Jurkat, Clone E6-1 (cell line): ENCODE measurements at regions not wholly inside any gene's neighbourhood (a gene's known extent, or its start where the extent isn't known, plus 50 kb on each side); places are given as distances from the start of the nearest gene placed in this dataset.
"Not testable (repeated sequence)": the region's sequence is repeated elsewhere in the genome, so short reads cannot be mapped to it uniquely, and the experiment has no call there.

Experiments
- DNase-seq: peaks from one replicate; pipeline ENCODE4 v3.0.0-alpha.2; 2011; ENCODE audit warnings: low read depth, low spot score
- H3K4me3 ChIP-seq: 2 replicates; pipeline ENCODE4 v1.5.1; 2011; ENCODE audit warnings: mild to moderate bottlenecking, low read length, control low read depth, moderate library complexity

DNA sequence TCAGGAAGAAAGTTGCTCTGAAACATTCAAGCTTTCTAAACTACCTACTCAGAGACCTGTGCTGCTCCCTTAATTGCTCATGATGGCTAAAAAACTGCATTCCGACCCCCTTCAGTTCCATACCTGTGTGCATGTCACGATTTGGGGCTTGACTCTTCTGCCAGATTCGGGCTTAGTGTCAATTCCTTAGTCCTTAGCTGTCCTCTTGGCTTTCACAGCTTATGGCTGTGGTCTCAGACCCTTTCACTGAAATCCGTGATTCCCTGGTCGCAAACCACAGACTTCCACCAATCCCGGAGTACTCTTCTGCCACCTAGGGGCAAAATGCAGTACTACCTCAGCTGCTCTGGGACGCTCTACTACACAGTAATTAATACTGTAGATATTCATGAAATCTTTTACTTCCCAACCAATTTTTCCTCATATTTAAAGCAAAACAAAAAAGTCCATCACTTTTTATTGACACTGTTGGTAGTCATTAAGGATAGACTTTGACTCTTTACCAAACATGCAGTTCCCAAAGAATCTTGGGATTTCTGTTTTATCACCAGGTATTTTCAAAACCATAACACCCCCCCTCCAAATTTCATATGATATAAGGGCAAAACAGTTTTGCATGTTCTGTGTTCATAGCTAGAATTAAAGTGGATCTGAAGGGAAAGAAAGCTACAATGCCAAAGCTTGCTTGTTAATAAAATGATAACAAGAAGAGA, 617.4 kb downstream of the SLCO4C1 start:
- no peak overlapping the region for H3K4me3 ChIP-seq
- peak; percentile 26 for DNase-seq

DNA sequence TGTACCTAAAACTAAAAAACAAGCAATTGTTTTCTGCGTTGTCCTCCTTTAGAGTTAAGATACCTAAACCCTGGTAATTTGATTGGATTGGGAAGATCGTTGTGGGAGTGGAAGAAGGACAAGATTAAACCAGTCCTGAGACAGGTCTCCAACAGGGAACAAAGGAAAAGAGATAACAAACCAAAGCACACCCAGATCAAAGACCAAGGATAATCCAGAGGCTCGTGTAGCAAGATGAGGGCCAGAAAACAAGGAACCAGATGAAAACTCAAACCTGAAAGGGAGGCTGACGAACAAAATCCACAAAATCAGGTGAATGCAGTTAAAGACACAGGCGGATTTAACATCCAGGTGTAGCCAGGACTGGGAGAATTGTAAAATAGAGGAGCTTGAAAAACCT, 618.1 kb downstream of the SLCO4C1 start:
- no peak overlapping the region for H3K4me3 ChIP-seq
- DNase-seq = no peak

DNA sequence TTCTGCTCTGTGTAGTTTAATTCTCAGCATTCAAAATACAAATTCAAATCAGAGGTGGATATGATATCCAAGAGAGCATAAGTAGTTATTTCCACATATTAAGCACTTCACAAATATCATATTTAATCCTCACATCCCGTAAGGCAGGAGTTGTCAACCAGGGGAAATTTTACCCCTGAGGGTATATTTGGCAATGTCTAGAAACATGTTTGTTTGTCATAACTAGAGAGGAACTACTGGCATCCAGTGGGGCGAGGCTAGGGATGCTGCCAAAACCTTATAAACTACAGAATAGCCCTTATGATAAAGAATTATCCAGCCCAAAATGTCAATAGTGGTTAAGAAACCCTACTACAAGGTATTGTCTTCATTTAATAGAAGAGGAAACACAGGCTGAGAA, 619.4 kb downstream of the SLCO4C1 start:
- no peak overlapping the region for H3K4me3 ChIP-seq
- DNase-seq = no peak

DNA sequence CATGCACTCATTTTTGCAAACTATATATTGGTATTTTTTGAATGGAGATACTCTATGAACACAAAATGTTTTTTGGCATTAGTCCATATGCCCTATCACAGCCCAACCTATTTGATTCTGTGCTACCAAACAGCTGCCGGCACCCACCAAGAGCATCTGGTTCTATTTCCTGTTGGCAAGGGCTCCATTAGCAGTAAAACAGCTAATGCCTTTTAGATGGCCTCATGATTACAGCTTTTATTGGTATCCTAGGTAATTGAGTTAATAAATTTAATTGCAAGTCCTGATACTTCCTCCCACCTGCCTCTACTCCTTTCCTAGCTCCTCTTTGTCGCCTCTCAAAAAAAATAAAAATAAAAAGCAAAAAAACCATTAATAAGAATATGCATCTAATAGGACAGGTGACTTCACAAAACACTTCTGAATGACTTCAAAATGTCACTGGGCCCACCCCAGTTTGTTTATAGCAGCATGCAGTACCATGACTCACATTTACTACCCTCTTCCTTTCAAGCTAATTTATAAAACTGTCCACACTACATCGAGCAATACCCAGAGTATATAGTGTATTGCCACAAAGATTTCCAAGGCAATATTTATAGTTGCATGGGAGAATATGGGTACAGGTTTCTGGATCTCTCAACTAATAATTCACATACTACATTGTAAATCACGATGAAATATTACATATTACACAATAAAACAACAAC, 620.4 kb downstream of the SLCO4C1 start:
- no peak overlapping the region for H3K4me3 ChIP-seq
- no peak for DNase-seq

DNA sequence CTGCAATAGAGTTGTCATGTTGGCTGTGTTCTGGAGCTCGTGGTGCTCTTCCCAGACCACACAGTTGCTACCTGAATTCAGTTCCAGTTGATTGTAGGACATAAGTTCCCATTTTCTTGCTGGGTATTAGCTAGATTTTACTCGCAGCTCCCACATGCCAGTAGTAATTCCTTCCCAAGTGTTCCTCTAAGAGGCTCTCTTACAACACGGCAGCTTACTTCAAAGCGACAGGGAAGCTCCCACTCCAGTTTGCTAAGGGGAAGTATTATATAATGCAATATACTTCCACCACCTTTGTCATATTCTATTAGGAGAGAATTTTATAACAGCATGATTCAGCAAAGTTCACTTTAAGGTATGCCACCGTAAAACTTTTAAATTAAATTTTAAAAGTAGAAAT, 623.0 kb downstream of the SLCO4C1 start:
- H3K4me3 ChIP-seq = no peak overlapping the region
- DNase-seq = no peak

DNA sequence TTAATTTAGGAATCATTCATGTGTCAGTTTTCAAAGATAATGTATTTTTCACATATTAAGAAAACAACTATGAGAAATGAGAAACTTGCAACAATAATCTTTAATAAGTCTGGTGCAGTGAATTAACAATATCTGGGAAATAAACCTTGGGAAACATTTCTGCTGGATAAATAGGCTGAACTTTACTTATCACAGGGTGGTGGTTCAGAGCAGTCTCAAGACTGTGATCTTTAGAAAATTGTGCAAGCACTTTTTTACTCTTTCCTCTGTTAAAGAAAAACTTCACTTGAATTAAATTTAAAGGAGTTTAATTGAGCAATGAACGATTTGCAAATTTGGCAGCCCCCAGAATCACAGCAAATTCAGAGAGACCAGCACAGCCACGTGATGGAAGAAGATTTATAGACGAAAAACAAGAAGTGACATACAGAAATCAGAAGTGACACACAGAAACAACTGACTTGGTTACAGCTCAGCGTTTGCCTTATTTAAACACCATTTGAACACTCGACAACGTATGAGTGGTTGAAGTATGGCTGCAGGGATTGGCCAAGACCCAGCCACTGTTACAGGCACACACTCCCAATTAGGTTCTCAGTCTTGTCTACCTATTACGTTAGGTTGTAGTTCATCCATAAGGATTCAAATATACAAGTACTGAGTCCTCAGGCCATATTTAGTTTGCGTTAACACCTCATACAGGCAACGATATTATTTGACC, 631.9 kb downstream of the SLCO4C1 start:
- no peak overlapping the region for H3K4me3 ChIP-seq
- no peak for DNase-seq

DNA sequence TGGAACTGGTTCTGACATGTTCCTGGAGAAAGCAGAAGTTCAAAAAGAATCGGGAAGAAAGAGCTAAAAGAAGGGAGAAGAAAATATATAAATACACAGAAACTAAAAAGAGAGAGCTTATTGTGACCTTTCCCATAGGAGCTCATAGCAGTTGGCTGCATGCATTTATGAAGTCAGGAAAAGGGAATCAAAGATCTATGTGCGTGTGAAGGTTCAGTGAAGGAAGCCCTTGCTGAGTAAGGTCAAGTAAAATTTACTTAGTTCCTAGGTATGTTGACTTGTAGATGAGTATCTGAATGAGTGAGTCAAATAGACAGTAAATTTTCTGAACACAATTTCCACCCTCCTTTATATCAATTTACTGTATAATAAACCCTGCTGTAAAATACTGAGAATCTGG, 632.5 kb downstream of the SLCO4C1 start:
- H3K4me3 ChIP-seq = no peak overlapping the region
- no peak for DNase-seq

DNA sequence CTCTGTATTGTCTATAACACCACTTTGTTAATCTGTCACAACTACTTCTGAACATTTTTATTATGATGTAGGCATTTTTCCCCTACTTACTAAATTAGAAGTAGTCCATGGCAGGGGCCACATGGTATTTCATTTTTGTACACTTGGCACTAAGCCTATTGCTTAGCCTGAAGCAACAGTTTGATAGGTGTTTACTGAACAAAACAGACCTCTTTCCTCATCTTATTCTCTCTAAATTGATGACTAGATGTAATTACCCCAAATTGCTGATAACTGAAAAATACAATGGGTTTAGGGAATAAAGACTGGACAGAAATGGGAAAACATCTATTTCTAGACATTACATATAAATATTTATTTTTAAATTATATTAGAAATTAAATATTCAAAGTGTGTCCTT, 633.8 kb downstream of the SLCO4C1 start:
- H3K4me3 ChIP-seq = no peak overlapping the region
- no peak for DNase-seq

DNA sequence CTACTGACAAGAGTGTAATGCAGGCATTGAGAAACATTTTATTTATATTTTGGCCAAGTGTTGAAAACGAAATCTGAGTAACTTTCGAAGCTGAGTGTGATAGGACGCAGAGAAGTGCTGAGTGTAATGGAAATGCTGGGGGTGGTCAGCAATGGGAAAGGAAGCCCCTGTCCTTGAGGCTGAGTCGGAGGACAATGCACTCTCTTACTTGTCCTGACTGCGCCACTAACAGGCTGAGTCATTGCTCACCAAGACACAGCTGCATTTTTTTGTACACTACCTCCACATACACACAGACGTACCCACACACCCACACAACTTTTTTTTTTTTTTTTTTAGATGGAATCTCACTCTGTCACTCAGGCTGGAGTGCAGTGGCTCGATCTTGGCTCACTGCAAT, 637.7 kb downstream of the SLCO4C1 start:
- H3K4me3 ChIP-seq = no peak overlapping the region
- DNase-seq = no peak

DNA sequence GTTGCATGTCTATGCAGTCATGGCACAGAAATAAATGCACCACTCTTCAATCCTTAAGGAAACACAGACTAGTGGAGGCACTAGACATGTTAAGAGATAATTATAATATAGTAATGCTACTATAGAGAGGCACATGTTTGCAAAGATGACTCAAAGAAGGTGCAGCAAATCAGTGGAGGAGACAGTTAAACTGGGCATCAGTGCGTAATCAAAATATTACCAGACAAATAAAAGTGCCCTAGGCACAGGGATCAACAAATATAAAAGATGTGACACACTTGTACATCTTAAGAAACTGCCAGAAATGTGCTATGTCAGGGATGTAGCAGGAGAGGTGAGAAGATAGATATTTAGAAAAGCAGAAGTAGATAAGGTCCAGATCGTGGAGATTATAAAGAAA, 642.1 kb downstream of the SLCO4C1 start:
- no peak overlapping the region for H3K4me3 ChIP-seq
- no peak for DNase-seq

DNA sequence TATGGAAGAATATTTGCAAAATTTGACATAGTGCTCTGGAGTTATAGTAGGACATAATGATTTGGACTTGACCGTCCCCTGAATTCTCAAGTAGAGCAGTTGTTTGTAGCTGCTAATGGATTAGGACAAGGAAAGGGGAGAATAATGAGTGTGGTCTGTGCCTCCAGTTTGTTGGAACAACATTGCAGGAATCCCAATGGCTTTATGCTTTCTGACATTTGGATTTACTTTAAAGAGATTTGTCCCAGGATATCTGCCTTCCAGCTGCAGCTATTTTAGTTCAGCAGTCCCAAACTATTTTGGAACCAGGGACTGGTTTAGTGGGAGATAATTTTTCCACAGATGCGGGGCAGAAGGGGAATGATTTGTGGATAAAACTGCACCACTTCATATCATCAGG, 648.2 kb downstream of the SLCO4C1 start:
- no peak overlapping the region for H3K4me3 ChIP-seq
- DNase-seq = no peak

DNA sequence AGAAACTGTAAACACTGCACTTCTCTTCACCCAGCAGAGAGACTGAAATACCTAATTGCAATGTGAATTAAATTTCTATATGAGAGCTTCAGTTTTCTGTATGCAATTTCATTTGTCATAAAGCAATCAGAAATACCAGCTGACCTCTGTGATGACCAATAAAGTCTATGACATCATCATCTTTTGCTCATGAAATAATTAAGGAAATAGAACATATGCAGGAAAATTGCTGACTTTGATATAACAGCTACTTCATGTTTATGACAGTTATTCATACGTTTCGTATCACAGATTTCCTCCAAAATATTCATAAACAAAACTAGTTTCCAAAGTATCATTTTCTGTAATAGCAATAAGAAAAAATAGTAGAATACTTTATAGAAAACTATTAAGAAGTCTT, 652.3 kb downstream of the SLCO4C1 start:
- H3K4me3 ChIP-seq = no peak overlapping the region
- no peak for DNase-seq

DNA sequence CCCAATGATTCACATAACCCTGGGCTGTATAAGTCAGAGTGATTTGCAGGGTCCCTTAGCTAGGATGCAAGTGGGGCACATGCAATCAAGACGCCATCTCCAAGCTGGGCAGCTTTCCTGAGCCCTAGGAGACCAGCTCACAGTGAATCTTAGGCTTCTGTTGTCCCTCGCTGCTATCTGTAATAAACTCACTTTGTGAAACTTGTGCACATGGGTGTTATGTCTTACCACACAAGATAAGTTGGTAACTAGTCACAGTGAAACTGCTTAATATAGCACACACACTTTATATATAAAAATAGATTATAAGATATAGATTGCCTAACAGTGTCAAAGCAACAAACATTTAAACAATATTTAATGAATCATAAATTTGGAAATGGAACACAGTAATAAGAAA, 658.5 kb downstream of the SLCO4C1 start:
- no peak for DNase-seq
- no peak overlapping the region for H3K4me3 ChIP-seq

DNA sequence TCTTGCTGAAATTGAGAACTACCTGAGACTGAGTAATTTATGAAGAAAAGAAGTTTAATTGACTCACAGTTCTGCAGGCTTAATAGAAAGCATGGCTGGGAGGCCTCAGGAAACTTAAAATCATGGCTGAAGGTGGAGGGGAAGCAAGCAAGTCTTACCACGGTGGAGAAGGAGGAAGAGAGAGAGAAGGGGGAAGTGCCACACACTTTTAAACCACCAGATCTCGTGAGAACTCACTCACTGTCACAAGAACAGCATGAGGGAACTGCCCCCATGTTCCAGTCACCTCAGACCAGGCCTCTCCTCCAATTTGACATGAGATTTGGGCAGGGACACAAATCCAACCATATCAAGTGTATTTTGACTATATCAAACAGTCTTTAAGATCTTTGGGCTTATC, 668.3 kb downstream of the SLCO4C1 start:
- not testable (repeated sequence) for H3K4me3 ChIP-seq, DNase-seq

DNA sequence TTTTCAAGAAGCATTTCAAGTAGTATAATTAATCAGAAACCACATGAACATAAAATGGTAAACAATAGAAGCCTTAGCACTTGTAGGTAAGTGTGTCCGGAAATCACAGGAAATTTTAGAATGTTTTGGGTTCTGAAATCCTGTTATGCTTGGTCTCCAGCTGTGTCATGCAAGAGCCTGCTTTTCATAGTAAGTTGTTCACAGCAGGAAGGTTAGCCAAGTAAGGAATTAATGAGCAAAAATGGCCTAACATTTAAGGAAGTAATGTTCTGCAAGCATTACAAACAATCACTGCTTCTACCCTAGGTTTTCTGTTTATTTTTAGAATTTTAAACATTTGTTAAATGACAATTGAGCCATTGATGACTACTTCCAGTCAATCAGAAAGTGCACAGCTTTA, 669.5 kb downstream of the SLCO4C1 start:
- no peak overlapping the region for H3K4me3 ChIP-seq
- no peak for DNase-seq

DNA sequence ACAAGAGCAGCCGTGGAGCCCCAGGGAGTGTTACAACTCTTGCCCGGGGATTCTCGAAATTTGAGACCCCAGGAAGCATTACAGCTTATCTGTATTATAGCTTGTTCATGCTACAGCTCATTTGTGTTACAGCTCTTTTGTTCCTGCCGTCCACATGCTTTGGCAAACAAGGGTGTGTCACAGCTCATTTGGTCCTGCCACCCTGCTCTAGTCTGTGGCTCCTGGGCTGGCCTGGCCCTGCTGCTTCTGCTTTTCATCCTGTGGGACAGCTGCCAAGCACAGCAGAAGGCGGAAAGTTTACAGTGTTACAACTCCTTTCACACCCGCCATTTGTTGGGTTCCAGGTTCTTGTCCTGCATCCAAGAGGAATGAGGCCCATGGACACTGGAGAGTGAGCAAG, 685.0 kb downstream of the SLCO4C1 start:
- no peak for DNase-seq
- no peak overlapping the region for H3K4me3 ChIP-seq

DNA sequence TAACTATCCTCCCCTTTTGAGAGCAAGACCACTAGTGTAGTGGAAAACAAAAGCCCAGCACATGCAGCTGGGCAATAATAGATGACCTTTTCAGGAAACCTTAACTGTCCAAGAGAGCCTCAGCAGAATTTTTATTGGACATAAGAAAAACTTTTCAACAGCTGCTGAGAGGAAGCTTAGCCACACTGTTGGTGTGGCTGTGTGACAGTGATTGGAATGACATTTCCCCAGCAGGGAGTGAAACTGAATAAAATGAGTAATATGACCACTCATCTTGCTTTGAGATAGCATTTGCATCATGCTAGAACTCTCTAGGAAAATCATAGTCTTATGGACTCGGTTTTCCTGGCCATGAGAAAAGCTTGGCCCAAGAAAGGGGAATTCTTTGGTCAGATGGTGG, 687.8 kb downstream of the SLCO4C1 start:
- no peak overlapping the region for H3K4me3 ChIP-seq
- no peak for DNase-seq

DNA sequence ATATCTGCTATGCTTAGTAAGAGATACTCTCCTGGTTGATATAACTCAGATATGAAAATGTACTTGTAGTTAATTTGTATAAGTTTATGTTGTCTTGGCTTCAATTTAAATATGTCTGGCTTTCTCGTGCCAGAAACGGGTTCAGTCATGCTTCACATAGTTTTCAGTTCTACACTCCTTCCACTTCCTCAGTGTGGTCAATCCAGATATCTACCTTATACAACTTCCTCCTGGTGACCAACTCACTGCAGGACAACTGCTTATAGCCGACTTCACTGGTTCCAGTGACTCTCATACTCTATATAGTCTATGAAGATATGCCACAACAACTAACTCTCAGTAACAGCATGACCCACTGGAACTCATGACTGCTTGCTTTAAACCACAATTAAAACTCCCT, 690.4 kb downstream of the SLCO4C1 start:
- no peak for DNase-seq
- H3K4me3 ChIP-seq = no peak overlapping the region

DNA sequence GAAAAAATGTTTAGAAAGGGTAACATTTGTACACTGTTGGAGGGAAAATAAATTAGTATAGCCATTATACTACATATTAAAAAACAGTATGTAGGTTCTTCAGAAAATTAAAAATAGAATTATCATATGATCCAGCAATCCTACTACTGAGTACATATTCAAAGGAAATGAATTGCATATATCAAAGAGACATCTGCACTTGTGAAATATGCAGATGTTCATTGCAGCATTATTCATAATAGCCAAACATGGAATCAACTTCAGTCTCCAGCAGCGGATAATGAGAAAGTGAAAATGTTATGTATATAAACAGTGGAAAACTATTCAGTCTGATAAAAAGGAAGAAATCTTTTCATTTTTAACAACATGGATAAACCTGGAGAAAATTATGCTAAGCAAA, 695.5 kb downstream of the SLCO4C1 start:
- H3K4me3 ChIP-seq = no peak overlapping the region
- DNase-seq = no peak

DNA sequence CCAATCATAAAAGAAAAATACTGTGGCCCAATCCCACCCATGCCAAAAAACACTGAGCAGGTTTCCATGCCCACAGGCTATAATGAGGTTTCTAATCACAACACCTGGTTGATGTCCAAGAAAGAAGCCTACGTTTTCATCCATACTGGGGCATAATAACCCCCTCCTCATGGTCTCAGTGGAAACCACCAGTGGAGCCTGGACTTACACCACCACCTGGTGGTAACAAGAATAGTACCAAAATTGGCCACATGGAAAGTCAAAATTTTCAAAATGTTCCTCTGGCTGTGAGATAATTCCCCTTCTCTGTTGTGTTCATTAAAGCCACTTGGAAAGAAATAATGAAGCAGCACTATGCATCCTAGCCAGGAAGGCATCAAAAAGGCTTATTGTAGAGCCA, 687.3 kb upstream of the ST8SIA4 start:
- no peak overlapping the region for H3K4me3 ChIP-seq
- no peak for DNase-seq
